ENCODE measurements at regions not wholly inside any gene's neighbourhood (a gene's known extent, or its start where the extent isn't known, plus 50 kb on each side); places are given as distances from the start of the nearest gene placed in this dataset.
A peak's percentile ranks its signal among the peaks of the same experiment; 100 is the strongest.

- Histone ChIP-seq H3K9me1 (ENCODE audit: control insufficient read depth, extremely low read depth, insufficient read depth, low read length) (no peaks in the 10 kb centered on the region), H3K9me3 (ENCODE audit: control insufficient read depth, low read depth, low read length) (no peaks in the 10 kb centered on the region), H3K27me3 (ENCODE audit: control insufficient read depth, extremely low read depth, insufficient read depth, low read length) (no peaks in the 10 kb centered on the region), H3K4me1 (ENCODE audit: control insufficient read depth, extremely low read depth, insufficient read depth, low read length) (no peaks in the 10 kb centered on the region), H3K27ac (ENCODE audit: control insufficient read depth, insufficient read depth, low read length) (no peak overlapping the region), H3K36me3 (ENCODE audit: control insufficient read depth in 2 of 2, extremely low read depth in 1 of 2, insufficient read depth in 2 of 2, low read length in 2 of 2) (no peaks in the 10 kb centered on the region), H3K79me2 (ENCODE audit: control insufficient read depth, insufficient read depth, low read length) (no peaks in the 10 kb centered on the region), H2AFZ (ENCODE audit: control insufficient read depth, low read length) (no peak overlapping the region), H4K20me1 (ENCODE audit: control insufficient read depth, extremely low read depth, insufficient read depth, low read length) (no peaks in the 10 kb centered on the region), H3K4me2 (ENCODE audit: control insufficient read depth, extremely low read depth, insufficient read depth, low read depth, low read length) (no peak overlapping the region), H3K4me3 (ENCODE audit: control insufficient read depth in 2 of 3, extremely low read depth in 1 of 3, insufficient read depth in 2 of 3, low read depth in 1 of 3, low read length in 3 of 3) (no peak overlapping the region), H3K9ac (ENCODE audit: control insufficient read depth, extremely low read depth, insufficient read depth, low read length) (no peak overlapping the region)
- DNase-seq (ENCODE audit: low read depth, low spot score) (no peak), FAIRE-seq (no peak)
- dilution Hi-C loops (cut with MboI; ENCODE audit: extremely low pct_ligation_motif_present, low sequenced_read_pairs) = no loop called here
- no peak for TF ChIP-seq EZH2 (IDR thresholded peaks at IDR 0.05; ENCODE audit: low read length)
Measured at GRCh38 chr3:152531717-152532116, 263.0 kb downstream of the MBNL1 start.

- dilution Hi-C loops (cut with MboI; ENCODE audit: extremely low pct_ligation_motif_present, low sequenced_read_pairs) = no loop called here
- FAIRE-seq (no peak), DNase-seq (ENCODE audit: low read depth, low spot score) (no peak)
- no peaks in the 10 kb centered on the region for H3K79me2 ChIP-seq (ENCODE audit: control insufficient read depth, insufficient read depth, low read length)
- H3K36me3 ChIP-seq (ENCODE audit: control insufficient read depth in 2 of 2, extremely low read depth in 1 of 2, insufficient read depth in 2 of 2, low read length in 2 of 2) = no peaks in the 10 kb centered on the region
- no peaks in the 10 kb centered on the region for H3K9me3 ChIP-seq (ENCODE audit: control insufficient read depth, low read depth, low read length)
- no peak overlapping the region for H3K4me2 ChIP-seq (ENCODE audit: control insufficient read depth, extremely low read depth, insufficient read depth, low read depth, low read length)
- no peaks in the 10 kb centered on the region for H3K27me3 ChIP-seq (ENCODE audit: control insufficient read depth, extremely low read depth, insufficient read depth, low read length)
- no peaks in the 10 kb centered on the region for H3K9me1 ChIP-seq (ENCODE audit: control insufficient read depth, extremely low read depth, insufficient read depth, low read length)
- H2AFZ ChIP-seq (ENCODE audit: control insufficient read depth, low read length) = no peak overlapping the region
- no peak overlapping the region for H3K27ac ChIP-seq (ENCODE audit: control insufficient read depth, insufficient read depth, low read length)
- H3K4me3 ChIP-seq (ENCODE audit: control insufficient read depth in 2 of 3, extremely low read depth in 1 of 3, insufficient read depth in 2 of 3, low read depth in 1 of 3, low read length in 3 of 3) = no peak overlapping the region
- no peaks in the 10 kb centered on the region for H3K4me1 ChIP-seq (ENCODE audit: control insufficient read depth, extremely low read depth, insufficient read depth, low read length)
- no peak for TF ChIP-seq CTCF (optimal IDR thresholded peaks at IDR 0.05 in 1 of 3, IDR thresholded peaks at IDR 0.05 in 1 of 3, conservative IDR thresholded peaks at IDR 0.05 in 1 of 3; ENCODE audit: extremely low read depth in 1 of 3, insufficient read depth in 2 of 3, low read length in 3 of 3)
- H3K9ac ChIP-seq (ENCODE audit: control insufficient read depth, extremely low read depth, insufficient read depth, low read length) = no peak overlapping the region
- no peaks in the 10 kb centered on the region for H4K20me1 ChIP-seq (ENCODE audit: control insufficient read depth, extremely low read depth, insufficient read depth, low read length)
Measured at GRCh38 chr3:152538518-152538917, 269.8 kb downstream of the MBNL1 start.

GRCh38 chr3:152539191-152539764, 270.5 kb downstream of the MBNL1 start:
- H3K4me1 ChIP-seq (ENCODE audit: control insufficient read depth, extremely low read depth, insufficient read depth, low read length) = no peaks in the 10 kb centered on the region
- H3K27me3 ChIP-seq (ENCODE audit: control insufficient read depth, extremely low read depth, insufficient read depth, low read length) = no peaks in the 10 kb centered on the region
- H3K36me3 ChIP-seq (ENCODE audit: control insufficient read depth in 2 of 2, extremely low read depth in 1 of 2, insufficient read depth in 2 of 2, low read length in 2 of 2) = no peaks in the 10 kb centered on the region
- H4K20me1 ChIP-seq (ENCODE audit: control insufficient read depth, extremely low read depth, insufficient read depth, low read length) = no peaks in the 10 kb centered on the region
- DNase-seq (ENCODE audit: low read depth, low spot score) (no peak), FAIRE-seq (no peak)
- TF ChIP-seq EZH2 (IDR thresholded peaks at IDR 0.05; ENCODE audit: low read length) (no peak), CTCF (optimal IDR thresholded peaks at IDR 0.05 in 1 of 3, IDR thresholded peaks at IDR 0.05 in 1 of 3, conservative IDR thresholded peaks at IDR 0.05 in 1 of 3; ENCODE audit: extremely low read depth in 1 of 3, insufficient read depth in 2 of 3, low read length in 3 of 3) (peak in 2 of 3 experiments; percentile 48 to 59)
- no peaks in the 10 kb centered on the region for H3K9me1 ChIP-seq (ENCODE audit: control insufficient read depth, extremely low read depth, insufficient read depth, low read length)
- H2AFZ ChIP-seq (ENCODE audit: control insufficient read depth, low read length) = no peak overlapping the region
- dilution Hi-C loops (cut with MboI; ENCODE audit: extremely low pct_ligation_motif_present, low sequenced_read_pairs) = no loop called here
- no peak overlapping the region for H3K4me2 ChIP-seq (ENCODE audit: control insufficient read depth, extremely low read depth, insufficient read depth, low read depth, low read length)
- H3K79me2 ChIP-seq (ENCODE audit: control insufficient read depth, insufficient read depth, low read length) = no peaks in the 10 kb centered on the region
- H3K4me3 ChIP-seq (ENCODE audit: control insufficient read depth in 2 of 3, extremely low read depth in 1 of 3, insufficient read depth in 2 of 3, low read depth in 1 of 3, low read length in 3 of 3) = no peak overlapping the region
- no peak overlapping the region for H3K9ac ChIP-seq (ENCODE audit: control insufficient read depth, extremely low read depth, insufficient read depth, low read length)
- H3K27ac ChIP-seq (ENCODE audit: control insufficient read depth, insufficient read depth, low read length) = no peak overlapping the region
- no peaks in the 10 kb centered on the region for H3K9me3 ChIP-seq (ENCODE audit: control insufficient read depth, low read depth, low read length)

All from keratinocyte (primary cell).